ENCODE measurements at regions not wholly inside any gene's neighbourhood (a gene's known extent, or its start where the extent isn't known, plus 50 kb on each side); places are given as distances from the start of the nearest gene placed in this dataset.

DNA sequence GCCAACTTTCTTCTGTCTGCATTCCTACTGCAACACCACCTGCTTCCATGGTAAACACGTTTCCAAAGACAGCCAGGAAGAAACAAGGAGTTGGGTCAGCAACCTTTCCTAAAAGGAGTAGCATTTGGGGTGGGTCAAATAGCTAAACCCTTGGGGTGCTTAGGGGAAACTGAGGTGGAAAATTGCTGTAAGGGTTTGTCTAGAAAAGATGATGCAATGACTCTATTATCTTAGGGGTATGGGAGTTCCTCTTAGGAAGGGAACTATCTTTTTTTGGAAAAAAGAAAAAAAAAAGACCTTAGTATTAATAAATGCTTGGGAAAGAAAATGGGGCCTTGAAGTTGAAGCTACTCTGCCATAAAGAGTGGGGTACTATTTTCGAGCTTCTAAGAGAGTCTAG lies 86.1 kb upstream of the POMGNT2 start:
- H3K36me3 ChIP-seq: no peaks in the 10 kb centered on the region
- no peaks in the 10 kb centered on the region for H3K4me1 ChIP-seq
- no peak overlapping the region for H3K27ac ChIP-seq
- DNase-seq (ENCODE audit: low spot score in 2 of 2): no peak
- H3K27me3 ChIP-seq: no peaks in the 10 kb centered on the region
- intact Hi-C loops (cut with DNase I): no loop called here
- TF ChIP-seq, protein P1, sequence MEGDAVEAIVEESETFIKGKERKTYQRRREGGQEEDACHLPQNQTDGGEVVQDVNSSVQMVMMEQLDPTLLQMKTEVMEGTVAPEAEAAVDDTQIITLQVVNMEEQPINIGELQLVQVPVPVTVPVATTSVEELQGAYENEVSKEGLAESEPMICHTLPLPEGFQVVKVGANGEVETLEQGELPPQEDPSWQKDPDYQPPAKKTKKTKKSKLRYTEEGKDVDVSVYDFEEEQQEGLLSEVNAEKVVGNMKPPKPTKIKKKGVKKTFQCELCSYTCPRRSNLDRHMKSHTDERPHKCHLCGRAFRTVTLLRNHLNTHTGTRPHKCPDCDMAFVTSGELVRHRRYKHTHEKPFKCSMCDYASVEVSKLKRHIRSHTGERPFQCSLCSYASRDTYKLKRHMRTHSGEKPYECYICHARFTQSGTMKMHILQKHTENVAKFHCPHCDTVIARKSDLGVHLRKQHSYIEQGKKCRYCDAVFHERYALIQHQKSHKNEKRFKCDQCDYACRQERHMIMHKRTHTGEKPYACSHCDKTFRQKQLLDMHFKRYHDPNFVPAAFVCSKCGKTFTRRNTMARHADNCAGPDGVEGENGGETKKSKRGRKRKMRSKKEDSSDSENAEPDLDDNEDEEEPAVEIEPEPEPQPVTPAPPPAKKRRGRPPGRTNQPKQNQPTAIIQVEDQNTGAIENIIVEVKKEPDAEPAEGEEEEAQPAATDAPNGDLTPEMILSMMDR (IDR thresholded peaks at IDR 0.05): no peak
- no peaks in the 10 kb centered on the region for H3K9me3 ChIP-seq
- no peak overlapping the region for H3K4me3 ChIP-seq

DNA sequence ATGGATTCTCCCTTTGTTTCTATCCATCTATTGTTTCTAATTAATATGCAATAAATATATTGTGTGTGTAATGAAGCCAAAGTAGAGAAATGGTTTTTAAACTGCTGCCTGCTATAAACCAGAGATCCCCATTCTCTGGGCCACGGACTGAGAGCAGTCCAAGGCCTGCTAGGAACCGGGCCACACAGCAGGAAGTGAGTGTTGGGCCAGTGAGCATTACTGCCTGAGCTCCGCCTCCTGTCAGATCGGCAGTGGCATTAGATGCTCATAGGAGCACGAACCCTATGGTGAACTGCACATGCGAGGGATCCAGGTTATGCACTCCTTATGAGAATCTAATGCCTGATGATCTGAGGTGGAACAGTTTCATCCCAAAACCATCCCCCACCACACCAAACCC lies 85.2 kb upstream of the POMGNT2 start:
- no peaks in the 10 kb centered on the region for H3K27me3 ChIP-seq
- TF ChIP-seq, protein P1 (IDR thresholded peaks at IDR 0.05): no peak
- intact Hi-C loops (cut with DNase I): no loop called here
- no peak for DNase-seq (ENCODE audit: low spot score in 2 of 2)
- H3K27ac ChIP-seq: no peak overlapping the region
- H3K4me1 ChIP-seq: no peaks in the 10 kb centered on the region
- H3K4me3 ChIP-seq: no peak overlapping the region
- H3K9me3 ChIP-seq: no peaks in the 10 kb centered on the region
- no peaks in the 10 kb centered on the region for H3K36me3 ChIP-seq

DNA sequence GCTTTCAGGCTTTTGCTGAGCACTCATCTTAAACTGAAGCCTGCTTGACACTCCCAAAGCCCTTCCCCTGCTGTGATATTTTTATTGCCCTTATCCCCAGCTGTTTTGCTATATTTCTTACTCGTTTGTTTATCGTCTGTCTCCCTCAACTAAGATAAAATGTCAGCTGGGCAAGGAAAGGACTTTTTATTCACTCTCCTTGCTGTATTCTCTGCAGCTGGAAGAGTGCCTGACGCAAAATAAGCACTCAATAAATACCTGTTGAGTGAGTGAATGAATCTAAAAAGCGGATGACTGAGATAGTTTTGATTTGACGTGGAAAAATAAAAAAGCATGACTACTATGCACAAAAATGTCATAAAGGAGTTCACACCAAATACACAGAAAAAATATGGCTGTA lies 84.8 kb upstream of the POMGNT2 start:
- Histone ChIP-seq H3K4me3 (no peak overlapping the region), H3K27me3 (no peaks in the 10 kb centered on the region), H3K36me3 (no peaks in the 10 kb centered on the region), H3K9me3 (no peaks in the 10 kb centered on the region), H3K27ac (no peak overlapping the region), H3K4me1 (no peaks in the 10 kb centered on the region)
- intact Hi-C loops (cut with DNase I): no loop called here
- DNase-seq (ENCODE audit: low spot score in 2 of 2): no peak
- TF ChIP-seq, protein P1 (IDR thresholded peaks at IDR 0.05): no peak

DNA sequence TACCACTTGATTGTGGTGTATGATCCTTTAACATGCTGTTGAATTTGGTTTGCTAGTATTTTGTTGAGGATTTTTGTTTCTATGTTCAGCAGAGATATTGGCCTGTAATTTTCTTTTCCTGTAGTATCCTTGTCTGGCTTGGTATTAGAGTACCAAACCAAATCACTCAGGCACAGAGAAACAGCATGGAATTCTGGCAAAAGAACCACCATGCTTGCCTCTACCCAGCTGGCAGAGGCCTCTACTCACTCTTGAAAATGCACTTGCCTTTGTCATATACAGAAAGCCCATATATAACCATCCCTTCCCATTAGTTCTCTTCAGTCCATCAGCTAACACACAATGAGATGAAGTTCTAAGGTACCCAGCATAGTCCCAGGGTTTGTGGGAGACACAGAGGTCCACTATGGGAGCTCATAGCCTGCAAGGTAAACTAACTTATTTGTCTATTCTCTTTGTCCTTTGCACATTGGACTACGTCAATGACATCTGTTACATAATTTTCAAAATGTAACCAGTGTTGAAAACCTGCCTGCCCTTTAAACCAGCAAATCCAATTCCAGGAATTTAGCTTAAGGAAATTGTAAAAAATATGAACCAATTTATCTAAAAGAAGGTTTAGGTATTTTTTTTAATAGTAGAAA lies 82.1 kb upstream of the POMGNT2 start:
- Histone ChIP-seq H3K4me3 (no peak overlapping the region), H3K27ac (no peak overlapping the region), H3K27me3 (no peaks in the 10 kb centered on the region), H3K4me1 (no peaks in the 10 kb centered on the region), H3K36me3 (no peaks in the 10 kb centered on the region), H3K9me3 (no peaks in the 10 kb centered on the region)
- TF ChIP-seq, protein P1 (IDR thresholded peaks at IDR 0.05): no peak
- DNase-seq (ENCODE audit: low spot score in 2 of 2): no peak
- intact Hi-C loops (cut with DNase I): no loop called here

DNA sequence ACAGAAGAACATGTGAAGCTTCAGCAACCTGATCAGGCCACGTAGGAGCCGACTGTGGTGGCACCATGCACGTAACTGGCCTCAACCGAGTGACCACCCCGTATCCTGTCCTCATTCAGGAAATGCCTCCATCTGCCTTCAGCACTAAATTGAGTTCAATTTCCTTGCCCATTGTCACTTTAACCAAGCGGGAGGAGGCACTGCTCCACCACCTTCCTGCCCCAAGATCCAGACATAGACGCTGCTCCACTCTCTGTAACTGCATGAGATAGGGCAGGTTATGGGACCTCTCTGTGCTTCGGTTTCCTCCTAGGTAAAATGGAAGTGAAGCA lies 80.1 kb upstream of the POMGNT2 start:
- no peak for DNase-seq (ENCODE audit: low spot score in 2 of 2)
- no peak overlapping the region for H3K4me3 ChIP-seq
- no peaks in the 10 kb centered on the region for H3K27me3 ChIP-seq
- H3K27ac ChIP-seq: no peak overlapping the region
- intact Hi-C loops (cut with DNase I): no loop called here
- H3K4me1 ChIP-seq: no peaks in the 10 kb centered on the region
- no peaks in the 10 kb centered on the region for H3K9me3 ChIP-seq
- H3K36me3 ChIP-seq: no peaks in the 10 kb centered on the region
- TF ChIP-seq, protein P1 (IDR thresholded peaks at IDR 0.05): no peak
